Left lung (tissue), 4 donors: ENCODE measurements at regions not wholly inside any gene's neighbourhood (a gene's known extent, or its start where the extent isn't known, plus 50 kb on each side); places are given as distances from the start of the nearest gene placed in this dataset.

Experiments used
- ATAC-seq: fragments of 200-7000 bp; cut with Tn5 transposase; one replicate; pipeline ENCODE4 v1.9.1; 2020; ENCODE audit warnings: moderate library complexity
- DNase-seq, 4 donors: peaks; one replicate each; pipeline ENCODE4 v3.0.0-alpha.2; 2013 to 2020
- H3K27ac ChIP-seq, 2 donors: fragments of 200-600 bp; sonication (generic) in 1 of 2; one replicate each; pipeline versions ENCODE4 v1.5.0 to v1.8.0; 2020 to 2021
- H3K27me3 ChIP-seq, 2 donors: fragments of 200-600 bp; sonication (generic) in 1 of 2; one replicate each; pipeline versions ENCODE4 v1.5.0 to v1.8.0; 2020 to 2021
- H3K36me3 ChIP-seq, 2 donors: fragments of 200-600 bp; sonication (generic) in 1 of 2; one replicate each; pipeline versions ENCODE4 v1.5.0 to v1.8.0; 2020 to 2021
- H3K4me1 ChIP-seq, 2 donors: fragments of 200-600 bp; one replicate each; pipeline ENCODE4 v1.8.0; 2021
- H3K4me3 ChIP-seq, 2 donors: fragments of 200-600 bp; sonication (generic) in 1 of 2; one replicate each; pipeline versions ENCODE4 v1.5.0 to v1.8.0; 2020 to 2021; ENCODE audit warnings: mild to moderate bottlenecking in 1 of 2
- H3K9me3 ChIP-seq, 2 donors: fragments of 200-600 bp; sonication (generic) in 1 of 2; one replicate each; pipeline versions ENCODE4 v1.5.0 to v1.8.0; 2020 to 2021
- intact Hi-C, 2 donors: fragments of 100-400 bp; cut with DNase I; formaldehyde crosslinking; loops; one replicate each; pipeline versions ENCODE4 v1.11.2 to v1.14.2; 2022
- TF ChIP-seq, protein P1 (sequence below), 2 donors: fragments of 200-600 bp; sonication (generic) in 1 of 2; IDR thresholded peaks; one replicate each; pipeline versions ENCODE4 v1.5.0 to v1.8.0; 2021; ENCODE audit warnings: antibody characterized with exemption in 2 of 2
- donor health status: DM: no; HTN: yes; CAD: no.
- donor health status: DM: no; HTN: no; CAD: no.

DNA sequence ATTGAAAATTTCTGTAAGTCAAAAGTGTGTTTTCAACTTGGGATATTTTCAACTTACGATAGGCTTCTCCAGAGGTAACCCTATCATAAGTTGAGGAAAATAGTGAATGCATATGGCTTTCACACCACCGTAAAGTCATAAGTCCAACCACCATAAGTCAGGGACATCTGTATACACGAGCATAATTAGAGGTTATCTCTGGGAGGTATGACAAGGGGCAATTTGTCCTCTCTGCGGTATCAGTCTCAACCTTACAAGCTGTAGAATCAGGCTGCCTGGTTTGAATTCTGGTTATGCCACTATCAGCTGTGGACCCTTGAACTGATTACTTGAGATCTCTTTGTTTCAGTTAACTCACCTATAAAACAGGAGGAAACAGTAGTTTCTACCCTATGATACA lies 202.9 kb upstream of the JARID2 start:
- no peak for DNase-seq
- TF ChIP-seq, protein P1, sequence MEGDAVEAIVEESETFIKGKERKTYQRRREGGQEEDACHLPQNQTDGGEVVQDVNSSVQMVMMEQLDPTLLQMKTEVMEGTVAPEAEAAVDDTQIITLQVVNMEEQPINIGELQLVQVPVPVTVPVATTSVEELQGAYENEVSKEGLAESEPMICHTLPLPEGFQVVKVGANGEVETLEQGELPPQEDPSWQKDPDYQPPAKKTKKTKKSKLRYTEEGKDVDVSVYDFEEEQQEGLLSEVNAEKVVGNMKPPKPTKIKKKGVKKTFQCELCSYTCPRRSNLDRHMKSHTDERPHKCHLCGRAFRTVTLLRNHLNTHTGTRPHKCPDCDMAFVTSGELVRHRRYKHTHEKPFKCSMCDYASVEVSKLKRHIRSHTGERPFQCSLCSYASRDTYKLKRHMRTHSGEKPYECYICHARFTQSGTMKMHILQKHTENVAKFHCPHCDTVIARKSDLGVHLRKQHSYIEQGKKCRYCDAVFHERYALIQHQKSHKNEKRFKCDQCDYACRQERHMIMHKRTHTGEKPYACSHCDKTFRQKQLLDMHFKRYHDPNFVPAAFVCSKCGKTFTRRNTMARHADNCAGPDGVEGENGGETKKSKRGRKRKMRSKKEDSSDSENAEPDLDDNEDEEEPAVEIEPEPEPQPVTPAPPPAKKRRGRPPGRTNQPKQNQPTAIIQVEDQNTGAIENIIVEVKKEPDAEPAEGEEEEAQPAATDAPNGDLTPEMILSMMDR (IDR thresholded peaks at IDR 0.05) = no peak
- intact Hi-C loops = no loop called here
- no peak for ATAC-seq
- no peaks in the 10 kb centered on the region for H3K36me3 ChIP-seq
- H3K9me3 ChIP-seq = no peaks in the 10 kb centered on the region
- H3K4me1 ChIP-seq = peaks cover 0 to 8% of the 10 kb centered on the region in 2 donors
- H3K27ac ChIP-seq = no peak overlapping the region
- H3K4me3 ChIP-seq = no peak overlapping the region
- H3K27me3 ChIP-seq = no peaks in the 10 kb centered on the region

DNA sequence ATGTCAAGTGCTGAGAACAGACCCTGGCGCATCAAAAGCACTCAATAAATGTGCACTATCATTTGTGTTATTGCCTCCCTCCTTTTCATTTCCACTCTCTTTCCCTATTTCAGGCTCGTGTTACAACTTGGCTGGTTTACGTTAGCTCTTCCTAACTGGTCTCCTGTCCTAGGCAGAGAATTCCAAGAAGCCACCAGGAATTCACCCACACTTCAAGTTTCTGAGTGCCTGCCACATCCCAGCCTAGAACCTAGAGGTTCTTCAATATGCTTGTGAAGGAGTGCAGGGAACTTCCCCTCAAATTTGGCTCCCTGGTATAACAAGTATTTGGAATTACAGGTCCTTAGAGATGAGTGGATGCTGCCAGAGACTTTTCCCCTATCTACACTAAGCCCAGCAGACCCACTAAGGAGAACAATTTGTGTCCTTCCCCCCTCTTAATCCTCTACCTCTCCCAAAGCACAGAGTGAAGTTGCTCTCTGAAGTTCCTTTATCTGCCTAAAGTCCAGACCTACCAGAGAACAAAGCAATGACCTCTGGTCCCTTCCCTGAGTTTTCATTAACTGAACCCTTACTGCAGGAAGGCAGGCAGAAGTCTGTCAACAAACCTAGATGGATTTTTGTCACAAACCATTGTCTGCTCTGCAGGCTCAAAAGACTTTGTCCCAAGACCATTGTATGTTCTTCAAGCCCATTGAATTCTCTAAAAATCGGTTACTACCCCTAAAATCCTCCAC lies 201.6 kb upstream of the JARID2 start:
- intact Hi-C loops = no loop called here
- ATAC-seq (no peak), DNase-seq (no peak)
- TF ChIP-seq, protein P1 (IDR thresholded peaks at IDR 0.05) = no peak
- Histone ChIP-seq H3K9me3 (no peaks in the 10 kb centered on the region), H3K27ac (no peak overlapping the region), H3K27me3 (no peaks in the 10 kb centered on the region), H3K4me3 (no peak overlapping the region), H3K4me1 (peaks cover 0 to 2% of the 10 kb centered on the region in 2 donors), H3K36me3 (no peaks in the 10 kb centered on the region)

DNA sequence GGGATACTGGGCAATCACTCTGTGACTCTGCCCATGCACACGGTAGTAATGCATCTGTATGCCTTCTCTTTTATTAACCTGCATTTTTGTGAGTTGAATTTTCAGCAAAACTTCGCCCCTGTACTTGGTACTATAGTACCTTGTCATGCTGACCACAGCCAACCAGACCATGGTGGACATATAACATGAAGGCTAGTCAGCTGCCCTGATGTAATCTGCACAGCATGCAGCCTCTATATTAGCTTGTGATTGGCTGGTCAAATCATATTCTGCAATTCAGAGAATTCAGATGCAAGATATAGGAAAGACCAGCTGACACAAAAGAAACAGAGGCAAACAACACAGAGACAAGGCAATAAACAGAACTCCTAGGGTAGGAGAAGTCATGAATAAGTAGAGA lies 200.9 kb upstream of the JARID2 start:
- TF ChIP-seq, protein P1 (IDR thresholded peaks at IDR 0.05) = no peak
- H3K36me3 ChIP-seq = no peaks in the 10 kb centered on the region
- H3K27me3 ChIP-seq = no peaks in the 10 kb centered on the region
- DNase-seq (no peak), ATAC-seq (no peak)
- no peaks in the 10 kb centered on the region for H3K9me3 ChIP-seq
- H3K4me3 ChIP-seq = no peak overlapping the region
- H3K27ac ChIP-seq = no peak overlapping the region
- intact Hi-C loops = no loop called here
- no peaks in the 10 kb centered on the region for H3K4me1 ChIP-seq

DNA sequence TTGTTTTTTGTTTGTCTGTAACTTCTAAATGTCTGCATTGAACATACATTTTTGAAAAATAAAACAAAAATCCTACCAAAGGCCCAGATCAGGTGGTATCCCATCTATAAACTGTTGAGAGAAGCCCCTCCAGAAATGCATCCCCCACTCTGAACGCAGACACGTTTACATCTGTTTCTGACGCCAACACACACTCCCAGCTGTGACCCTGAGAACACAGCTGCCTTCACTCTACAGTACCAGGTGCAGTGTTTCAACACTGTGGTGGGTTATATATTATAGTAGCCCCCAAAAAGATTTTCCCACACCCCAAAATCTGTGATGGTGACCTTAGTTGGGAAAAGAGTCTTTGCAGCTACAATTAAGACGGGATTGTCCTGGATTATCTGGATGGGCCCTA lies 199.1 kb upstream of the JARID2 start:
- Histone ChIP-seq H3K36me3 (no peaks in the 10 kb centered on the region), H3K4me1 (no peaks in the 10 kb centered on the region), H3K9me3 (no peaks in the 10 kb centered on the region), H3K27ac (no peak overlapping the region), H3K27me3 (no peaks in the 10 kb centered on the region), H3K4me3 (no peak overlapping the region)
- intact Hi-C loops = no loop called here
- ATAC-seq = no peak
- TF ChIP-seq, protein P1 (IDR thresholded peaks at IDR 0.05) = no peak
- DNase-seq = no peak

DNA sequence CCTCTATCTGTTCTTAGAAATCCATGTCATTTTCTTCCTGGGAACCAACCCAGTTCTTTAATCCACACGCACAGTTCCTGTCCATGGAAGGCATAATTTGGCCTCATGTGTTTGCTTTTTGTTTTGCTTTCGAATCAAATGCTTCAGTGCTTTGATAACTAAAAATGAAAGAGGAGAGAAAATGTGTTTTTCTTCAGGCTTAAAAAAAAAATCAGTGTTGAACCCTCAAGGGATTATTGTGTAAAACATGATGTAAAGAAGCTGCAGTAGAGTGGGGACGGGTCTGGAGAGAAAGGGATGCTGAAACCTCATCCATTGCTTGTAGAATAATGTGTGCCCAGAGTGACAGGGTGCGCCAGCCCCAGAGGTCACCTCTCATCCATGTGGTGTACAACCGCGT lies 197.5 kb upstream of the JARID2 start:
- H3K27ac ChIP-seq = no peak overlapping the region
- H3K27me3 ChIP-seq = no peaks in the 10 kb centered on the region
- TF ChIP-seq, protein P1 (IDR thresholded peaks at IDR 0.05) = no peak

More for the DNA sequence above, 197.5 kb upstream of the JARID2 start:
- Histone ChIP-seq H3K4me1 (no peaks in the 10 kb centered on the region), H3K36me3 (no peaks in the 10 kb centered on the region), H3K4me3 (no peak overlapping the region), H3K9me3 (no peaks in the 10 kb centered on the region)
- DNase-seq (no peak), ATAC-seq (no peak)
- intact Hi-C loops = no loop called here
